Testis (tissue), 2 donors: ENCODE measurements at regions not wholly inside any gene's neighbourhood (a gene's known extent, or its start where the extent isn't known, plus 50 kb on each side); places are given as distances from the start of the nearest gene placed in this dataset.

Experiments
- DNase-seq: peaks from one replicate; pipeline ENCODE4 v3.0.0-alpha.2; 2019
- H3K27ac ChIP-seq, 2 donors: fragments of 200-600 bp; sonication (generic); one replicate each; pipeline ENCODE4 v1.5.1; 2019
- H3K27me3 ChIP-seq: fragments of 200-600 bp; sonication (generic); one replicate; pipeline ENCODE4 v1.5.1; 2019
- H3K36me3 ChIP-seq: fragments of 200-600 bp; sonication (generic); one replicate; pipeline ENCODE4 v1.5.1; 2017; ENCODE audit warnings: low read depth; ENCODE audit errors: missing control alignments
- H3K4me1 ChIP-seq: fragments of 200-600 bp; sonication (generic); one replicate; pipeline ENCODE4 v1.5.1; 2019
- H3K4me3 ChIP-seq, 2 donors: fragments of 200-600 bp; sonication (generic); one replicate each; pipeline ENCODE4 v1.5.1; 2017 to 2019
- H3K9me3 ChIP-seq: fragments of 200-600 bp; sonication (generic); one replicate; pipeline ENCODE4 v1.5.1; 2017
- CTCF ChIP-seq, 3 experiments: fragments of 450-650 bp in 2 of 3; fragments of 200-600 bp in 1 of 3; sonication (generic) in 1 of 3; IDR thresholded peaks; one replicate each; pipeline ENCODE4 v1.5.1; 2016 to 2019; ENCODE audit warnings: antibody characterized with exemption in 3 of 3, mild to moderate bottlenecking in 2 of 3, moderate library complexity in 1 of 3
- POLR2A ChIP-seq: fragments of 450-650 bp; IDR thresholded peaks from one replicate; pipeline ENCODE4 v1.6.1; 2017; ENCODE audit warnings: antibody characterized with exemption, mild to moderate bottlenecking, moderate library complexity
- WGBS, 2 donors: methylation state at CpG; one replicate each; pipeline ENCODE4 v1.1.5; 2018; 5-methylcytosine and 5-hydroxymethylcytosine counted together
- intact Hi-C: fragments of 100-400 bp; cut with DNase I; formaldehyde crosslinking; loops from one replicate; pipeline ENCODE4 v1.15.1; 2023; ENCODE audit warnings: low total_unique reads

GRCh38 chr21:15560383-15561056, 169.3 kb upstream of the USP25 start:
- TF ChIP-seq POLR2A (no peak), CTCF (IDR thresholded peaks at IDR 0.05) (no peak)
- intact Hi-C loops, result no loop called here
- H3K27me3 ChIP-seq, result no peaks in the 10 kb centered on the region
- H3K9me3 ChIP-seq, result no peaks in the 10 kb centered on the region
- H3K27ac ChIP-seq, result no peak overlapping the region
- H3K36me3 ChIP-seq, result no peaks in the 10 kb centered on the region
- WGBS, 2 donors, result 83 to 87% methylated on average over 6 of the region's 6 CpGs
- no peak overlapping the region for H3K4me3 ChIP-seq
- no peaks in the 10 kb centered on the region for H3K4me1 ChIP-seq
- no peak for DNase-seq

DNA sequence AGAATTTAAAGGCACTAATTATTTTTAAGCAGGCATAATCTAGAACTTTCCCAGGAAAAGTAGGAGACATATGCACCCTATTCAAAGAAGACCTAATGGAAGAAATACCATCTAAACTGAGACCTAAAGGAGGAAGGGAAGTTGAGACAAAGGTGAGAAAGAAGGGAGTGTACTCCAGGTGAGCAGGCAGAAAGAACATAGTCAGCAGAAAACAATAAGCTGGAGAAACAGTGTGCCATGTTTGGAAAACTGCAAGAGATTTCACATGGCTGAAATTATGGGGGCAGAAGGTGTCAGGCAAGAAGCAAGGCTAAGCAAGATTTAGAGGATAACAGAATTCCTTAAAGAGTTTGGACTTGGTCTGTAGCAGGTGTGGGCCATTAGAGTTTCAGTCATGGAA, 167.0 kb upstream of the USP25 start:
- Histone ChIP-seq H3K4me3 (no peak overlapping the region), H3K36me3 (no peaks in the 10 kb centered on the region), H3K27ac (no peak overlapping the region), H3K9me3 (no peaks in the 10 kb centered on the region), H3K27me3 (no peaks in the 10 kb centered on the region), H3K4me1 (no peaks in the 10 kb centered on the region)
- DNase-seq, result no peak
- intact Hi-C loops, result no loop called here
- TF ChIP-seq CTCF (IDR thresholded peaks at IDR 0.05), result no peak
- TF ChIP-seq POLR2A, result no peak

GRCh38 chr21:15564907-15565306, 164.9 kb upstream of the USP25 start:
- H3K27me3 ChIP-seq, result no peaks in the 10 kb centered on the region
- H3K36me3 ChIP-seq, result no peaks in the 10 kb centered on the region
- no peak for DNase-seq
- H3K4me1 ChIP-seq, result no peaks in the 10 kb centered on the region
- H3K4me3 ChIP-seq, result no peak overlapping the region
- intact Hi-C loops, result no loop called here
- 54 to 63% methylated on average over 4 of the region's 4 CpGs for WGBS, 2 donors
- H3K27ac ChIP-seq, result no peak overlapping the region
- TF ChIP-seq POLR2A (no peak), CTCF (IDR thresholded peaks at IDR 0.05) (no peak)
- no peaks in the 10 kb centered on the region for H3K9me3 ChIP-seq

GRCh38 chr21:15566703-15567102, 163.1 kb upstream of the USP25 start:
- Histone ChIP-seq H3K9me3 (no peaks in the 10 kb centered on the region), H3K36me3 (no peaks in the 10 kb centered on the region), H3K4me3 (no peak overlapping the region), H3K4me1 (no peaks in the 10 kb centered on the region), H3K27me3 (no peaks in the 10 kb centered on the region), H3K27ac (no peak overlapping the region)
- WGBS, 2 donors, result 56 to 61% methylated on average over 1 of the region's 1 CpG
- no peak for DNase-seq
- intact Hi-C loops, result no loop called here
- TF ChIP-seq CTCF (IDR thresholded peaks at IDR 0.05) (no peak), POLR2A (no peak)

DNA sequence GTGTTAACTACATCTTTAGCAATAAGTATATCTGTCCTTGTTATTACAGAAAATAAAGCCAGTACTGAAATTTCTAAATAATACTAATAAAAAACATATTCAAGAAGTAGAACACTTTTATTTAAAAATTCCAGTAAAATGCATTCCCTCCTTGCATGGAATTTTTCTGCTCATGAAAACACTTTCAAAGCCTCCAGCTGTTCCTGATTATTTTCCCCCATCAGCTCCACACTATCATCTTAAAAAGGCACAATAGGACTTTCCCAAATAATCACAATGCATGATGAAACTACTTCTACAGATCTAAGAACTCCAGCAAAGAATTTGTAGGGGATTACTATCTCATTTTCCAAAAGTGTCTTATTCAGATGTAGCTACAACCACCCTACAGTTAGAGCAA, 162.6 kb upstream of the USP25 start:
- H3K36me3 ChIP-seq, result no peaks in the 10 kb centered on the region
- no peaks in the 10 kb centered on the region for H3K27me3 ChIP-seq
- intact Hi-C loops, result no loop called here
- H3K9me3 ChIP-seq, result no peaks in the 10 kb centered on the region
- DNase-seq, result no peak
- no peaks in the 10 kb centered on the region for H3K4me1 ChIP-seq
- no peak for TF ChIP-seq POLR2A
- TF ChIP-seq CTCF (IDR thresholded peaks at IDR 0.05), result no peak
- H3K4me3 ChIP-seq, result no peak overlapping the region
- H3K27ac ChIP-seq, result no peak overlapping the region
